GM12878 (cell line): ENCODE measurements at regions not wholly inside any gene's neighbourhood (a gene's known extent, or its start where the extent isn't known, plus 50 kb on each side); places are given as distances from the start of the nearest gene placed in this dataset.

ENCODE experiments used
- GATAD2B ChIP-seq: fragments of 450-650 bp; conservative IDR thresholded peaks from 2 replicates; pipeline ENCODE4 v1.6.1; 2017; ENCODE audit warnings: low read depth, mild to moderate bottlenecking, moderate library complexity
- KAT2A ChIP-seq: conservative IDR thresholded peaks from 2 replicates; pipeline ENCODE4 v1.6.1; 2011; ENCODE audit warnings: low read depth, low read length; ENCODE audit not compliant: control insufficient read depth
- MEF2B ChIP-seq: fragments of 450-650 bp; IDR thresholded peaks from 2 replicates; pipeline ENCODE4 v1.6.1; 2018; ENCODE audit warnings: mild to moderate bottlenecking, moderate library complexity; ENCODE audit not compliant: partially characterized antibody, poor library complexity, severe bottlenecking
- PKNOX1 ChIP-seq: fragments of 450-650 bp; IDR thresholded peaks from 2 replicates; pipeline ENCODE4 v1.6.1; 2016; ENCODE audit warnings: mild to moderate bottlenecking
- POU2F2 ChIP-seq: IDR thresholded peaks from 3 replicates; pipeline ENCODE4 v1.6.1; 2011; ENCODE audit warnings: low read depth, mild to moderate bottlenecking, low read length, borderline replicate concordance
- RFX5 ChIP-seq: IDR thresholded peaks from 2 replicates; pipeline ENCODE4 v1.6.1; 2011; ENCODE audit warnings: low read depth, low read length, improper control_type of control experiment
- SMARCA5 ChIP-seq: fragments of 450-650 bp; IDR thresholded peaks from 2 replicates; pipeline ENCODE4 v1.6.1; 2017; ENCODE audit warnings: mild to moderate bottlenecking
- TF ChIP-seq, protein P1 (sequence below): IDR thresholded peaks from 2 replicates; pipeline ENCODE4 v1.6.1; 2012; ENCODE audit warnings: low read depth, low read length, improper control_type of control experiment
- TF ChIP-seq, protein P2 (sequence below): IDR thresholded peaks from 2 replicates; pipeline ENCODE4 v1.6.1; 2012; ENCODE audit warnings: mild to moderate bottlenecking, low read depth, low read length
- TF ChIP-seq, protein P3 (sequence below): IDR thresholded peaks from 2 replicates; pipeline ENCODE4 v1.6.1; 2011; ENCODE audit warnings: low read depth, low read length, improper control_type of control experiment, borderline replicate concordance

DNA sequence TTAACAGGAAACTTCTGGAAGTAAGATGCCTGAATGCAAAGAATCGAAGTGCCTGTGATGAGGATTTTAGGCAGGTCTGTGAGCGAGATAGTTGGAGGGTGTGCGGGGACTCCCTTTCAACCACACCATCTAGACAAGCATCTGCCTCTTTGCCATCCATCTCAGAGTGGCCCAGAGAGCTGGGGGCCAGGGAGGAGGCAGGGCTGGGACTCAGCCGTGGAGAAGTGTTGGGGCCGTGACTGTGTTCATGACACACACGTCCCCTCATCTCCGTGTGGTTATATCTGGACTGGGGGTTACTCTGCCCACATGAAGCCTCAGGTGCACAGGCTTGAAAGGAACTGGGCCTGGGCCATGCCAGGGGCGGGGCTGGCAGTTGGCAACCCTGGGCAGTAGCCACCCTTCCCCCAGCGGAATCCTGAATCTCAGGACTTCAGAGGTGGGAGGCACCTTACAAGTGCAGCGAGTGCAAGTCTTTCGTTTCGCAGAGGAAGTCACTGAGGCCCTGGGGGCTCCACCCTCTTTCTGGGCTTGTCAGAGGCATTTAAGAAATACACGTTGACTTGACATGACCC lies 112.5 kb downstream of the SLC4A3 start (continued):
- no peak for TF ChIP-seq POU2F2
- TF ChIP-seq, protein P1, sequence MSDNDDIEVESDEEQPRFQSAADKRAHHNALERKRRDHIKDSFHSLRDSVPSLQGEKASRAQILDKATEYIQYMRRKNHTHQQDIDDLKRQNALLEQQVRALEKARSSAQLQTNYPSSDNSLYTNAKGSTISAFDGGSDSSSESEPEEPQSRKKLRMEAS, result no peak
- no peak for TF ChIP-seq MEF2B
- TF ChIP-seq SMARCA5, result no peak
- TF ChIP-seq, protein P2, sequence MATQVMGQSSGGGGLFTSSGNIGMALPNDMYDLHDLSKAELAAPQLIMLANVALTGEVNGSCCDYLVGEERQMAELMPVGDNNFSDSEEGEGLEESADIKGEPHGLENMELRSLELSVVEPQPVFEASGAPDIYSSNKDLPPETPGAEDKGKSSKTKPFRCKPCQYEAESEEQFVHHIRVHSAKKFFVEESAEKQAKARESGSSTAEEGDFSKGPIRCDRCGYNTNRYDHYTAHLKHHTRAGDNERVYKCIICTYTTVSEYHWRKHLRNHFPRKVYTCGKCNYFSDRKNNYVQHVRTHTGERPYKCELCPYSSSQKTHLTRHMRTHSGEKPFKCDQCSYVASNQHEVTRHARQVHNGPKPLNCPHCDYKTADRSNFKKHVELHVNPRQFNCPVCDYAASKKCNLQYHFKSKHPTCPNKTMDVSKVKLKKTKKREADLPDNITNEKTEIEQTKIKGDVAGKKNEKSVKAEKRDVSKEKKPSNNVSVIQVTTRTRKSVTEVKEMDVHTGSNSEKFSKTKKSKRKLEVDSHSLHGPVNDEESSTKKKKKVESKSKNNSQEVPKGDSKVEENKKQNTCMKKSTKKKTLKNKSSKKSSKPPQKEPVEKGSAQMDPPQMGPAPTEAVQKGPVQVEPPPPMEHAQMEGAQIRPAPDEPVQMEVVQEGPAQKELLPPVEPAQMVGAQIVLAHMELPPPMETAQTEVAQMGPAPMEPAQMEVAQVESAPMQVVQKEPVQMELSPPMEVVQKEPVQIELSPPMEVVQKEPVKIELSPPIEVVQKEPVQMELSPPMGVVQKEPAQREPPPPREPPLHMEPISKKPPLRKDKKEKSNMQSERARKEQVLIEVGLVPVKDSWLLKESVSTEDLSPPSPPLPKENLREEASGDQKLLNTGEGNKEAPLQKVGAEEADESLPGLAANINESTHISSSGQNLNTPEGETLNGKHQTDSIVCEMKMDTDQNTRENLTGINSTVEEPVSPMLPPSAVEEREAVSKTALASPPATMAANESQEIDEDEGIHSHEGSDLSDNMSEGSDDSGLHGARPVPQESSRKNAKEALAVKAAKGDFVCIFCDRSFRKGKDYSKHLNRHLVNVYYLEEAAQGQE, result no peak
- TF ChIP-seq PKNOX1, result no peak
- TF ChIP-seq, protein P3, sequence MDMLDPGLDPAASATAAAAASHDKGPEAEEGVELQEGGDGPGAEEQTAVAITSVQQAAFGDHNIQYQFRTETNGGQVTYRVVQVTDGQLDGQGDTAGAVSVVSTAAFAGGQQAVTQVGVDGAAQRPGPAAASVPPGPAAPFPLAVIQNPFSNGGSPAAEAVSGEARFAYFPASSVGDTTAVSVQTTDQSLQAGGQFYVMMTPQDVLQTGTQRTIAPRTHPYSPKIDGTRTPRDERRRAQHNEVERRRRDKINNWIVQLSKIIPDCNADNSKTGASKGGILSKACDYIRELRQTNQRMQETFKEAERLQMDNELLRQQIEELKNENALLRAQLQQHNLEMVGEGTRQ, result no peak
- TF ChIP-seq RFX5, result no peak
- TF ChIP-seq GATAD2B, result no peak
- TF ChIP-seq KAT2A, result no peak
- TF ChIP-seq, all 136 proteins: peak for 0
